MCF 10A (cell line): ENCODE measurements at regions not wholly inside any gene's neighbourhood (a gene's known extent, or its start where the extent isn't known, plus 50 kb on each side); places are given as distances from the start of the nearest gene placed in this dataset.

Experiments
- BruUV-seq: library from RNA; stranded (reverse); fragments of 400-500 nt; replicated peaks from 2 replicates; lab custom pipeline; 2021; lab: Mats Ljungman, UMichigan
- CTCF ChIA-PET: fragments of 300-600 bp; sonication (Branson Sonifier 250); formaldehyde crosslinking; extraction: SDS; loops from one replicate; lab custom pipeline; 2021; ENCODE audit warnings: antibody characterized with exemption, inconsistent platforms; lab: Yijun Ruan, JAX
- POLR2A ChIA-PET: fragments of 300-600, 350-650 bp; sonication (Branson Sonifier 250); formaldehyde crosslinking; extraction: SDS; loops from one replicate; lab custom pipeline; 2020; ENCODE audit warnings: antibody characterized with exemption, inconsistent platforms; lab: Yijun Ruan, JAX
- DNase-seq: peaks from one replicate; pipeline ENCODE4 v3.0.0-alpha.2; 2018; ENCODE audit not compliant: unreplicated experiment
- H3K27ac Mint-ChIP-seq: one replicate; pipeline ENCODE4 v1.8.0; 2022; ENCODE audit warnings: mild to moderate bottlenecking, low read depth, mixed read lengths; ENCODE audit not compliant: unreplicated experiment
- H3K27me3 Mint-ChIP-seq: one replicate; pipeline ENCODE4 v1.8.0; 2022; ENCODE audit warnings: mixed read lengths; ENCODE audit not compliant: insufficient read depth, unreplicated experiment
- H3K36me3 Mint-ChIP-seq: one replicate; pipeline ENCODE4 v1.8.0; 2022; ENCODE audit warnings: mild to moderate bottlenecking, moderate library complexity, mixed read lengths; ENCODE audit not compliant: insufficient read depth, unreplicated experiment
- H3K4me1 Mint-ChIP-seq: one replicate; pipeline ENCODE4 v1.8.0; 2022; ENCODE audit warnings: mixed read lengths; ENCODE audit not compliant: insufficient read depth, unreplicated experiment
- H3K4me3 Mint-ChIP-seq: one replicate; pipeline ENCODE4 v1.8.0; 2022; ENCODE audit warnings: mild to moderate bottlenecking, moderate library complexity, mixed read lengths; ENCODE audit not compliant: unreplicated experiment
- H3K9me3 Mint-ChIP-seq: one replicate; pipeline ENCODE4 v1.8.0; 2022; ENCODE audit warnings: mixed read lengths; ENCODE audit not compliant: unreplicated experiment
- CTCF ChIP-seq: fragments of 200-600 bp; IDR thresholded peaks from one replicate; pipeline ENCODE4 v1.8.0; 2022; ENCODE audit warnings: antibody characterized with exemption, mild to moderate bottlenecking; ENCODE audit not compliant: unreplicated experiment
- intact Hi-C: fragments of 100-400 bp; cut with micrococcal nuclease; formaldehyde crosslinking; loops from 2 replicates; pipeline ENCODE4 v1.14.1; 2022

GRCh38 chr17:79666111-79666510 is 55.3 kb upstream of the RBFOX3 start:
- no peak for DNase-seq
- TF ChIP-seq CTCF, result no peak
- intact Hi-C loops, result no loop called here
- peaks cover 10% of the 10 kb centered on the region for H3K9me3 Mint-ChIP-seq
- no peaks in the 10 kb centered on the region for H3K36me3 Mint-ChIP-seq
- H3K27me3 Mint-ChIP-seq, result peaks cover 99% of the 10 kb centered on the region
- H3K4me1 Mint-ChIP-seq, result peaks cover 6% of the 10 kb centered on the region
- H3K27ac Mint-ChIP-seq, result no peak overlapping the region
- BruUV-seq, result no TSS peak
- POLR2A ChIA-PET, result no interaction called here
- CTCF ChIA-PET, result interaction anchor here (0.7 to 1.1 kb wide), 3 partner anchors 9 to 401 kb away, joined by 3 to 5 read pairs (median 3); no protein-coding TSS in a partner anchor
- H3K4me3 Mint-ChIP-seq, result no peak overlapping the region

- Mint-ChIP-seq H3K27me3 (peaks cover 99% of the 10 kb centered on the region), H3K36me3 (no peaks in the 10 kb centered on the region), H3K9me3 (peaks cover 11% of the 10 kb centered on the region), H3K27ac (no peak overlapping the region), H3K4me1 (peaks cover 6% of the 10 kb centered on the region), H3K4me3 (peak overlapping the region; percentile 47)
- DNase-seq, result peak; percentile 17
- no TSS peak for BruUV-seq
- ChIA-PET POLR2A (no interaction called here), CTCF (interaction anchor here (1.1 kb wide), 1 partner anchor 8 kb away, joined by 3 read pairs; no protein-coding TSS in a partner anchor)
- no peak for TF ChIP-seq CTCF
- intact Hi-C loops, result no loop called here
Observed at GRCh38 chr17:79664930-79665737, 54.3 kb upstream of the RBFOX3 start.

- no peaks in the 10 kb centered on the region for H3K36me3 Mint-ChIP-seq
- no peak for TF ChIP-seq CTCF
- H3K4me3 Mint-ChIP-seq, result no peak overlapping the region
- no TSS peak for BruUV-seq
- ChIA-PET POLR2A (no interaction called here), CTCF (no interaction called here)
- intact Hi-C loops, result no loop called here
- no peak for DNase-seq
- H3K27ac Mint-ChIP-seq, result no peak overlapping the region
- H3K4me1 Mint-ChIP-seq, result peaks cover 6% of the 10 kb centered on the region
- peaks cover 11% of the 10 kb centered on the region for H3K9me3 Mint-ChIP-seq
- H3K27me3 Mint-ChIP-seq, result peaks cover 99% of the 10 kb centered on the region
Observed at GRCh38 chr17:79661292-79662041, 50.6 kb upstream of the RBFOX3 start.
